Panc1 (cell line): ENCODE measurements at regions not wholly inside any gene's neighbourhood (a gene's known extent, or its start where the extent isn't known, plus 50 kb on each side); places are given as distances from the start of the nearest gene placed in this dataset.

Source experiments
- CTCF ChIP-seq: fragments of 450-650 bp; IDR thresholded peaks from 2 replicates; pipeline ENCODE4 v1.5.1; 2017; ENCODE audit warnings: mild to moderate bottlenecking
- POLR2AphosphoS5 ChIP-seq: IDR thresholded peaks from 2 replicates; pipeline ENCODE4 v1.6.1; 2012; ENCODE audit warnings: mild to moderate bottlenecking, low read depth, low read length, moderate library complexity
- REST ChIP-seq, 2 experiments: IDR thresholded peaks; 2 replicates each; pipeline ENCODE4 v1.6.1; 2011 to 2012; ENCODE audit warnings: low read depth in 2 of 2, control low read depth in 1 of 2, low read length in 1 of 2, mild to moderate bottlenecking in 1 of 2, moderate library complexity in 1 of 2; ENCODE audit not compliant: insufficient read depth in 1 of 2
- SIN3A ChIP-seq: IDR thresholded peaks from 2 replicates; pipeline ENCODE4 v1.6.1; 2012; ENCODE audit warnings: low read depth, mild to moderate bottlenecking, low read length, moderate library complexity, borderline replicate concordance; ENCODE audit not compliant: insufficient read depth
- TCF7L2 ChIP-seq: IDR thresholded peaks from 2 replicates; pipeline ENCODE4 v1.6.1; 2011; ENCODE audit warnings: mild to moderate bottlenecking, low read depth, low read length, inconsistent platforms

GRCh38 chr17:27226611-27227230 lies 67.2 kb upstream of the WSB1 start:
- TF ChIP-seq CTCF: no peak
- TF ChIP-seq POLR2AphosphoS5: no peak
- no peak for TF ChIP-seq REST (IDR thresholded peaks at IDR 0.05; ENCODE audit: insufficient read depth in 1 of 2, low read depth in 2 of 2, low read length in 1 of 2)
- no peak for TF ChIP-seq SIN3A
- no peak for TF ChIP-seq TCF7L2
